HuH-7 (cell line): ENCODE measurements at regions not wholly inside any gene's neighbourhood (a gene's known extent, or its start where the extent isn't known, plus 50 kb on each side); places are given as distances from the start of the nearest gene placed in this dataset.

Source experiments
- DNase-seq: peaks from one replicate; pipeline ENCODE4 v3.0.0; 2011; ENCODE audit warnings: low spot score

DNA sequence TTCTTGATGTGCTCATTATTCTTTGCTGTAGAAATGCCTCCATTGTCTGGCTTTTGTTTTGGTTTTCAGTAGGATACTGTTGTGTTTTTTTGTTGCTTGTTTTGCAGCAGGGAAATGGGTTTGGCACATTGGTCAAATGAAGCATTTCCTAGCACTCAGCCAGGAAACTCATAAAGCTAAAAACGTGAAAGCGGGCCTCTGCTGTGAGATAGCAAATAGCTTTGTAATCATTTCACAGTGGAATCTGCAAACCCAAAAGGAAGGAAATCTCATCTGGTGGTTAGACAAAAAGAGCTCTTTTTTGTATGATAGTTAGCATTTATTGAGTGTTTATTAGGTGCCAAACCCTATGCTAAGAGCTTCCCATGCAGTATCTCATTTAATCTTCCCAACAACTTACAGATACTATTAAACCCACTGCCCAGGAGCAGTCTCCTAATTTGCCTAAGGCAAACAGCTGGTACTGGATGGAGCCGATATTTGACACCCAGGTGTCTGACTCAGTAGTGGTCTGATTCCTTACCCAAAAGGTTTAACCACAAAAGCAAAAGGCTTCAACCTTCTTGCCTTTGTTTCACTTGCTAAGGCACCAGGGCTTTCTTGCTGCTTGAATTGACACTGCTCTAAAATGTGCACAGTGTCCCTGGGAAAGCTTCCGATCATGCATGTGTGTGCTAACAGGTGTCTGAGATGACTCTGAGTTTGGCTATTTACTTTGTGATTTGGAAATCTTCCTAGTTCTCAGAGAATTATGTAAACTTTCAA, 527.9 kb upstream of the MDFIC2 start:
- DNase-seq, result no peak

DNA sequence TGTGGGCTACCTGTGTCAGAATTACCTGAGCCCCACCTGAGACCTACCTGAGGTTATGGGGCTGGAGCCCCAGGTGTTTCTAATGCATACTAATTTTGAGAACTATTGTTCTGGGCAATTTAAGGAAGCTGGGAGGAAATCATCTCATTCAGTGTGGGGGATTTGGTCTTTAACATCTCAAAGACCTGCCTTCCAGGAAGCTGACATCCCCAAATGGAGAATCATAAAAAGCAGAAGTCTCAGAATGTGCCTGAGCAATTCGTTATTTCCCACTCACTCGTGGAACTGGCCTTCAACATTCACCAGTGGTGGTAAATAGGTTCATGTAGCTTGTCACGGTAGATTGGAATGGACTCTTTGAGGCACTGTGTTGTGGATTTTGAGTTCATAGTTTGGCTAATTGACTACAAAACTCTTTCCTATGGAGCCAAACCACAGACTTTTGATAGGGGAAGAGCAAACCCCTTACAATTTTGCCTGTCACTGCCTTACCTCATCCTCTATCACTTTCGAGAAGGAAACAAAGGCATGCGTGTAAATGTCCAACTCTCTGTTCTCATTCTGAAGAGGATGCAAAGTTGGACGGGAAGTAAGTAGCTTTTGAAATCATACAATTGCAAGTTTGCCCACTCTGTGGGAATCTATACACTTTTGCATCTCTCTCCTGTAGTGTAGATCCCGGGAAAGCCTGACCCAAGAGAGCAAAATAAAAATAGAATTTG, 521.0 kb upstream of the MDFIC2 start:
- no peak for DNase-seq

DNA sequence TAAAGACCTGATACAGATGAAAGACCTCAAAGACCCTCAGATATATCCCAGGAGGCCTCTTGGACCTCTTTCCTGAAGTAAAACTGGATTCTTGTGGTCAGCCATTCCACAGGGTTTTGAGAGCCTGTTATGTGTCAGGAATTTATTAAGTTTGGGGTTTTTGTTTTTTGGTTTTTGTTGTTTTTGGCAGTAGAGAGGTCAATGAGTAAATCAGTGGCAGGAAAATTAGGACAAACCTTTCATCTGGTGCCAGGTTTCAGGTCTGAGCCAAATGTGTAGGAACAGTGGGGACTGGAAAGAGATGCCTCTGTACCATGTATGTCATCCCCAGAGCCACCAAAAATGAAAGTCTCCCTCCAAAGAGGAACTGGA, 520.4 kb upstream of the MDFIC2 start:
- no peak for DNase-seq

DNA sequence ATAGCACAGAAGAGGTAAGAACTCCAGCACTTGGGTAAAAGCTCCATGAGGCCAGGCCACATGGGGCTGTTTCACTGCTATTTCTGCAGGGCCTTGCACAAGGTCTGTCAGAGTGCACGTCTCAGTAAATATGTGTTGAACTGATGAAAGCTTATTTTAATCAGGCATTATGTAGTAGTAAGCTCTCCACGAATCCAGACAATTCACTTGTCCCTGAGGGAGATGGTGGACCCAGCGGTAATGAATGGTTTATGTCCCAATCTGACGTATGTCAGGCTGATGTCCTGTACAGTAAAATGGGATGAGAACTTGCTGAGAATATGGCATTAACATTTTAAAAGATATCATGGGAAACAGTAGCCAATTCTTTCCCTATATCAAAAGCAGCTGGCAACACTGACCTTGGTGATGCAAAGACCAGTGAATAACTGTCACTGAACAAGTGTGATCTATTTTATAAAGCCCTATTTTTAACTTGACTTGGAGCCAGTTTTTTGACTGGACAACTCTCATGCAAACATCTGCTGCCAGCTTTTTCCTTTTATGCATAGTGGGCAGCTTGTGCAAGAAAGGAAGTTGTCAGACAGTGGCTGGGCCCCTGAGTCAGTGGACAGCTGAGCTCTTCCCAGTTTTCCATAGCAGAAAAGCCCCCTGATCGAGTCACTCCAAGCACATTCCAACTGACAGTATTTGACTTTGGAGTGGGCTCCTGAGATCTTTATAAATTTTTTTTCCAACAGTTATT, 519.8 kb upstream of the MDFIC2 start:
- DNase-seq, result no peak

DNA sequence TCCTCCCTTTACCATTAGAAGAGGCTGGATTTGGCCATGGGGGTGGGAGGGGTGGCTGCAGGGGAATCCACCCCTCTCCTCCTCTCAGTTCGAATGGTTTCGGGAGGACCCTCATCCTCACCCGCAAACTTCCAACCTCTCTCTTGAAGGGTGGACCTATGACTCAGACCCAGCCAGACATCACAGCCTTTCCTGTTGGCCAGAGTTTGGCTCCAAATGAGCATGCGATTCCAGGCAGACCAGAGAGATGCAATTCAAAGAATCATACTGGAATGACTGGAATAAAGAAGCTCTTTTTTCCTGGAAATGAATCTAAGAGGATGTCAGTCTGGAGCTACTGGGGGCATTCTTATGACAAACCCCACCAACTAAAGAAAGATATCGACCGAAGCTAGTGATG, 516.7 kb upstream of the MDFIC2 start:
- no peak for DNase-seq

DNA sequence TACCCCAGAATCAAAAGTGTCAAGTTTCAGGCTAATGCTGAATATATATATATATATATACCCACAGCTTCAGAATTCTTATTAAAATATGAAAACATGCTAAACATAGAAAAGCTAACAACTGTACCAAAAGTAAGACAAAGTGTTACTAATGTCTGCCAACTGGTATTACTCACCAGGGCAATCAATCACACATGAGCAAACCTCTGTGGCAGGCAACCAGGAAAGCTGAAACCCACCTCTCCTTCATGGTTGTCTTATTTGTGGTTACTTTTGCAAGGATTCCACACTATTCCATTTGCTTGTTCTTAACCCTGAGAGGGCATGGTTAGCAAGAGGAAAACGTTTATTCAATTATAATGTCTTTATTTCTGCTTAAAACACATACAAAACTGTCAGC, 512.3 kb upstream of the MDFIC2 start:
- DNase-seq, result no peak

DNA sequence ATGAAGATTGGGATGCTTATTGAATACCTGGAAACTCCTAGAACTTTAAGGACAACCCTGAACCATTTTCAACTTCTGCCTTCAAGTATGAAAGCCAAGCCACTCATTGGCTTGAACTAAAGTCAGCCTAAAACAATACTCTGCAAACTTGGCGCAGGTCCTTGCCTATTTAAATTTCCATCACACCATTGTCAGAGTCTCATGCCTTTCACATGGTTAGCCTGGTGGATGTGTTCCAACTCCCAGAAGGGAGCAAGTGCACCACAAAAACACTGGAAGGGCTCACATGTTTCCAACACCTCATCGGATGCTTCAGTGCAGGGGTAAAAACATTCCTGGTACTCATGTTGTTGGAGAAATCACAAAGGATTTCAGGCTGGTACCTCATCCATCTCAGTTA, 511.6 kb upstream of the MDFIC2 start:
- DNase-seq, result no peak

DNA sequence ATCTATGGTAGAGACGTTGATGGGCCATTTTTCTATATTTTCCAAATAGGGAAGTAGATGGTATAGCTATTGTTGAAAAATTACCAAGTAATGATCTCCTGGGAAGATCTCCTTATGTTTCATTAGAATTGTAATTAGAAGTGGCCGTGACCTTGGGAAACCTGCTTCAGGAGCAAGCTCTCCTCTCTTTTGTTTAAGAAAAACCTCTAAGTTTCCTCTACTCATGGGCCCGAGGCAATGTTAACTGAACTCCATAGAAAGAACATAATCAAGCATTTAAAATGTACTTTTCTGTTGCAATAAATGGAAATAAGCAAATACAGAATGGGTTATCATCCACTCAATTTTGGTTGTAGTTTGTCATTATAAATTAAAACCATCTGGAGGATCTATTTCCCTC, 511.2 kb upstream of the MDFIC2 start:
- DNase-seq, result no peak

DNA sequence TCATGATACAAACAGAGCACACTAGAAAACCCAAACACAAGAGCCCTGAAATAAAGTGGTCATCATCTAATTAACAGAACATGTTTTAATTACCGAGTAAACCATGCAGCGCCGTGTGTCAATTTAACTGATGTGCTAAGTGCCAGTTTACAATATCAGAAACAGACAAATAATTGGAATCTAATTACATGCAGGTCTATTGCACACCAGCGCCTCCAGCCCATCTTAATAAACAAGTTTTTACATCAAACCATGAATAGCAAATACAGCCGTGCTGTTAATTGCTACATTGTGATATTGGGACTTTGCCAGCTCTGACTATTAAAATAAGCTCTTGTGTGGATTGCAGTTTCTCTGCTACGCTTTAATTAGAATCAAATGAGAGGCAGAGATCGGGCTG, 510.2 kb upstream of the MDFIC2 start:
- DNase-seq, result no peak

DNA sequence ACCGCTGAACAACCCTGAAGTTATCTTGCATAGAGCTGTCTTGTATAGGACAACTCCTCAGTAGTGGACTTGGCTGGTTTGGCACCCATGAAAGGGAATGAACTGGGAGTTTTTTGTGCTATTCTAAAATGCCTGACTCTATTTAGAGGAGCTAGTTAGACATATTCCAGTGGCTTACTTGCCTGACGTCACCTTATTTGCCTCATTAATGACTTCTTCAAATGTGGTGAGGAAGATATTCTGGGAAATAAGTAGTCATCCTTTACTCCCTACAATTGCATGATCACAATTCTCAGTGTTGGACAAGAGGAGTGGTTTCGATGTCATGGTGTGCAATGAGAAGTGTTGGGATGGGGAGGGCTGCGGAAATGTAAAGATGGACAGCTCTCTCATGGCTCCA, 509.2 kb upstream of the MDFIC2 start:
- DNase-seq, result no peak

DNA sequence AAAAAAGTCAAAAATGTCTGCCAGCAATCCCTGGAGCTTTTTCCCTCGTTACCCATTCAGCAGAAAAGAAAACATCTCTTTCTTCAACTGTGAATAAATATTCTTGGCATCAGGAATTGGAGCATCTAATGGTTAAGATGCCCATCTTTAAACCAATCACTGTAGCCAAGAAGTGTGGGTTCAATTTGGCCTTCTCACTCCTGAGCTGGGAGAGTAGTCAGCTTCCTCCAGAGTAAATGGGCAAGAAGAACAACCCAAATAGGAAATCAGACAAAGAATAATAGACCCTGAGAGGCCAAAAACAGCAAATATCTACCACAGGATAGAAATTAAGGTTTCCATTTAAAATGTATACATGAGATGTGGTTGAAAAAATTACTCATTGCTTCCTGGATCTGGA, 508.0 kb upstream of the MDFIC2 start:
- DNase-seq, result no peak

DNA sequence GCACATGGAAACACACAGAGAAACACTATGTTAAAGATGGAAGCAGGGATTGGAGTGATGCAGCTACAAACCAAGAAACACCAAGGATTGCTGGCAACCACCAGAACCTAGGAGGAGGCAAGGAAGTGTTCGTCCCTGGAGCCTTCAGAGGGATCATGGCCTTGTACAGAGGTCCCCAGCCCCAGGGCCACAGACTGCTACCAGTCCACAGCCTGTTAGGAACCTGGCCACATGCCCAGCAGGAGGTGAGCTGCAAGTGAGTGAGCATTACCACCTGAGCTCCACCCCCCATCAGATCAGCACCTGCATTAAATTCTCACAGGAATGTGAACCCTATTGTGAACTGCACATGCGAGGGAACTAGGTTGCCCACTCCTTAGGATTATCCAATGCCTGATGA, 505.7 kb upstream of the MDFIC2 start:
- no peak for DNase-seq

DNA sequence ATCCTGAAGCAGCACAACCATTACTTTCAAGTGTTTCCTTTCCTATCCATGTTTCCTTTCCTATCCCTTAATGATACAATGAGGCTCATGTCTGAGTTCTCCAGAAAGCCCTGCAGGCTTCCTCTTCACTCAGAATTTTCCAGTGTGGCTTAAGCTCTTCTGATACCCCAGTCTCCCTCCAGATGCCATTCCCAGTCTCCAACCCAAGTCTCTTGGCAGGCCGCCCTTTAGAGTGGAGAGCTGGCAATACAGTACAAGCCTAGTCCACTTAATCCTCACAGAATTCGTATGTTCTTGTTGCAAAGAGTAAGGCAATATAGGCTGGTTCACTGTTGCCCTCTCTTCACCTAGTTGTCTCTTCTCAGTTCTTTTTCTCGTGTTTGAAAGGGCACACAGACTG, 503.9 kb upstream of the MDFIC2 start:
- no peak for DNase-seq

DNA sequence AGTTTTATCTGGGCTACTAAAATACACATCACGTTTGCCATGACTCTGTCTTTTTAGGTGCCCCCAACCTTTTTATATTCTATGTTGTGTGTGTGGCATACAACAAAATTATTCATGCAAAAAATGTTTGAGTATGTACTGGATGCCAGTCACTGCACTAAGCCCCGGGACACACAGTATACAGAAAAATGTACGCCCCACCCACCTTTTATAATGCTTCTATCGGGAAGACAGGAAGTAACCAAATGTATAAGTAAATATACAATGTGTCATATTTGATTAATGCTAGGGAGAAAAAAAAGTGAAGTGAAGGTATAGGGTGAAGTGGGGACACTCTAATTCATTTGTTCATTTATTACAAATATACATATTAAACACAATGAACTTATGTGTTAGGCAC, 503.4 kb upstream of the MDFIC2 start:
- no peak for DNase-seq

DNA sequence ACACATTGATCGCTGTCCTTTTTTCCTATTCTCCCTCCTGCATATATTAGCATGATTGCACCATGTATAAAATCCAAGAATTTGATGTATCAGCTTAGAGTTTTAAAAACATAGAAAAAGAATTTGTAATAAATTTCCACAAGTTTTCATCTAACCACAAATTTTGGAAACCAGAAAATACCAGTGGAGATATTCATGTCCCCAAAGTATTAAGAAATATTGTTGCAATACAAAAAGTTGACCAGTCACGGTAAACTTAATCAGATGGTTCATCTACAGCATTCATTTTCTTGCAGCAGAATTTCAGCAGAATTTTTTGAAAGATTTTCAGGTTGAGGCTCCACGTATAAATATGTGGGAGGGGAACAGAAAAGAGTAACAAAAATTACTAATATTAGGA, 500.9 kb upstream of the MDFIC2 start:
- no peak for DNase-seq

DNA sequence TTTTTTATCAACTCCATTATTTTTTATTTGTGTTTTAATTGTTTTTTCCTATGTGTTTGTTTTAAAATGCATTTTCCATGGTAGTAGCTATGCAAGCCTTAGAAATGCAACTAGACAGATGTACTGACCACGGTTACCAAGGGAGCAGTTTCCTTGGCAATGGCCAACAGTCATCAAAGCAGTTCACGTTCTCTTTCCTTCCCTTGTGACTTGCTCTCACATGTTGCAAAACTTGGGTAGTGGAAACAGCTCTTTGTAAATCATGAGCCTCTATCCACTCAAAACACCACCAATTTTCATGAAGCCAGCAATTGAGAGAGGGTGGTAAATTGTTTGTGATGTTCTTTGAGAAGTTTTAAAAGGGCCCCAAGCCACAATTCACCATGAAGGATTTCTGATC, 499.4 kb upstream of the MDFIC2 start:
- no peak for DNase-seq

DNA sequence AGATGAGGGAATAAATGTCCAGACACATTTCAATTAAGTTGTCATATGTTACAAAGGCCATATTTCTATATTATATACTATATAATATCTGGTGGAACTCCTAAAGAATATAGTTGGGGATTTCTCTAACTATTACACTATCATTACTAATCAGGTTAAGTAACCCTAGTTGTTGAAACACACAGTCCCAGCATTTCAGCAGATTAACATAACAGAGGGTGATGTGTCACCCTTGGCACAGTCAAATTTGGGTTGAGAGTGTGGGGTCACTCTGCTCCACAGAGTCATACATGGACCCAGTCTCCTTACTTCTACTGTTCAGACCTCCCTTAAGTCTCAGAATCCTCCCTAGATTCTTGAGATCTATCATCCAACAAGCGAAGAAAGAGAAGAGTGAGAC, 496.4 kb upstream of the MDFIC2 start:
- DNase-seq, result no peak

DNA sequence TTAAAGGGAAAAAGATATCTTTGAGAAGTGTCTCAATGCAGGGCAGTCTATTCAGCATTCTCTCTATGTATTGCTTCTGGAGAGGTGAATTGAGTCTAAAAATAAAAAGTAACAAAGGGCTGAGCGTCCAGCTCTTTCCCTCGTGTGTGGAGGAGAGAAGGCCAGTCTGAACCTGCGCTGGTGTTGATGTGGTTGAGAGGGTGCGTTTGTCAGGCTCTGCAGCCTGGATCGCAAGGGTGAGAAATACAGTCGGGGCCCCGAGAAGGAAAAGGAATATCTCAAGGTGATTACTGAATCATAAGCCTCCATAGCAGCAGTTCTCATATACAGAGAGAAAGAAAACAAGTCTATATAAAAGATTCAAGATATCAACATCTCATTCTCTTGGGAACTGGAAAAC, 494.1 kb upstream of the MDFIC2 start:
- DNase-seq, result no peak

DNA sequence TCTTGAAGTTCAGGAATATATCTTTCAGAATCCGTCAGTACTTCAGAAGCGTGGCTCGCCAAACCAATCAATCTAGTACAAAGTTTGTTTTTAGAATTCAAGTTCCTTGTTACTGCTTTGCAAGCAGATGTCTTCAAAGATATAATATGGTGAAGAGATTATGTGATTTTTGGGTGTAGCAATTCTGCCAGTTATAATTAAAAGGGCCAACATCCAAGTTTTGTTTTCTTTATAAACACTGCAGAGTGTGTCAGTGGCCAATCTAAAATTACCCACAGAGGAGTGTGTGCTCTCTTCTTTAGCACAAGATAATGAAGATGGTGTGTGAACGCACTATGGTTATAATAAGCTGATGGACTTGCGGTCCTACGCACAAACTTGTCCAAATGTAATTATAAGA, 493.6 kb upstream of the MDFIC2 start:
- DNase-seq, result no peak

DNA sequence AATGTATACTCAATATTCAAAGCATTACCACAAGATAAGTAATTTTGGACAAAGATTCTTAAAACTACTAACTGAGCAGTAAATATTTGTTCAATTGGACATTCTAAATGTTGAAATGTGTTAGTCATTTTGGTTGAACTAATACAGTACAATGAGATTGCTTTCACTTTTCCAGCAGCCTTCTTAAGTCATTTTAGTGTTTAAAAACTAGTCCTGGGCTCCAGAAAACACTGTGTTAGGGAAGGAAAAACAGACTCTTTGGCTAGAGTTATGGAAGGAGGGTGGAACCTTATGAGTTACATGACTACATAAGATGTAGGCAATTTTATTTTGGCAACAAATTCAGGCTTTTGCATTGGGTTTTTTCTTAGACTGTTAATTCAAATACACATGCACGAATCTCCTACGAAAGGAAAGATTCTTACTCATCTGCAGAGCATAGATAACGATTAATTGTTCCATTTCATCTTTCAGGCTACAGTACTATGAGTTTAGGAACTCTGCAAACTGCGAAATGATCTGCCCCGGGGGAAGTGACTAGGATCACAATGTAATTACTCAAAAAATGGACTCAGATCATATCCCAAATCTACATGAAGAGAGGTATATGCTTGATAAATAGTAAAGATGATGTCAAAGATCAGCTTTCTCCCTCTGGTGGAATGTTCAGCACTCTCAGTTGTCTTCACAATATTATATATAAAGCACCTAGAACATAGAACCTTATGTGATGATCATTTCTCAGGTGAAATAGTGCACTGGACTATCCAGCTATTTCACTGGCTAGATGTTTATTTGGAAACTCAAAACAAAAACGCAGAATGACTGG, 492.8 kb upstream of the MDFIC2 start:
- no peak for DNase-seq

DNA sequence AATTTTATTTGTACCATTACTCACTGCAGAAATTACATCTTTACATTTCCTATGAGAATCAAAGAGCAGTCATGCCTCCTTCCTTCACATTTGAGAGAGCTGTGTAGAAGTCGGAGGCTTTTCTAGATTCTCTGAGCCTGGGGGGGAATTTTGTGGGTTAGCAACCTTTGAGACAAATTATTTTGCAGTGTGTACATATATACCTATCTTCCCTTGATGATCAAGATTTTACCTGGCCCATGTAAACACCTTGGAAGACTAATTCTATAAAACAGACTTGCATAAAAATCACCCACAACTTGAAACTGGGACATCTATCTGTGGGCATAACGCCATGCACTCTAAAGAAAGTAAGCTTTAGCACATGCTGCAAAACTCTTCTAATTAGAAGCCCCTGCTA, 491.5 kb upstream of the MDFIC2 start:
- DNase-seq, result no peak

DNA sequence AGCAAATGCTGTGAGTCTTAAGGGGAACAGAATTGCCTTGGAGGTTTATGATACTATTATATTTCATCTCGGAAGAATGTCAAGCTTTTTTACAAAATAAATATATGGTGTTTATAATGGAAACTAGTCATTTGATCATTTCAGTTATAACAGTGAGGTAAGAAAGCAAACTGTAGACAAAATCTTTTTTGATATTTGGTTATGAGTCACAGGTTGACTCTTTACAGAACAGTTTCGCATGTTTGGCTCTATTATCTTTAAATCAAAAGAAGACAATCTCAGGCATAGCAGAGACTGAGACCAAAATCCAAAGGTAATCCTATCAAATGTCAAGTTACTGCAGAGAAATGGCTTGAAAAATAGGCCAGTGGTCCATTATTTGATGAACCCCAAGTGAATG, 490.9 kb upstream of the MDFIC2 start:
- DNase-seq, result no peak
